VCaP (cell line): ENCODE measurements at regions not wholly inside any gene's neighbourhood (a gene's known extent, or its start where the extent isn't known, plus 50 kb on each side); places are given as distances from the start of the nearest gene placed in this dataset.

Experiments
- H3K27ac ChIP-seq: fragments of 450-650 bp; 2 replicates; pipeline ENCODE4 v1.5.1; 2017
- TF ChIP-seq, protein P1 (sequence below): fragments of 450-650 bp; conservative IDR thresholded peaks from 2 replicates; pipeline ENCODE4 v1.5.1; 2017; ENCODE audit warnings: mild to moderate bottlenecking, moderate library complexity

DNA sequence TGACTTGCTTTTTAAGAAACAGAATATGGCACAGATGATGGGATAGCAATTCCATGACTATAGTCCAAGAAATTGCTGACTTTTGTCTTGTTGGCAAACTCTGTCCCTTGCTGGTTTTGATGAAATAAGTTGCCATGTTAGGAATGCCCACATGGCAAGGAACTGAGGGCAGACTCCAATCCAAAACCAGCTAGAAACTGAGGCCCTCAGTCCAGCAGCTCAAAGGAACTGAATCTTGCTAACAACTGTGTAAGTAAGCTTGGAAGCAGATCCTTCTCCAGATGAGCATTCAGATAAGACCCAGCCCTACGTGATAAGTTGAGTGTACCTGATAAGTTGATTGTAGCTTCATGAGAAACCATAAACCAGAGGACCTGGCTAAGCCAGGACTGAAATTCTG, 64.3 kb upstream of the BMPER start:
- H3K27ac ChIP-seq: no peak overlapping the region
- TF ChIP-seq, protein P1, sequence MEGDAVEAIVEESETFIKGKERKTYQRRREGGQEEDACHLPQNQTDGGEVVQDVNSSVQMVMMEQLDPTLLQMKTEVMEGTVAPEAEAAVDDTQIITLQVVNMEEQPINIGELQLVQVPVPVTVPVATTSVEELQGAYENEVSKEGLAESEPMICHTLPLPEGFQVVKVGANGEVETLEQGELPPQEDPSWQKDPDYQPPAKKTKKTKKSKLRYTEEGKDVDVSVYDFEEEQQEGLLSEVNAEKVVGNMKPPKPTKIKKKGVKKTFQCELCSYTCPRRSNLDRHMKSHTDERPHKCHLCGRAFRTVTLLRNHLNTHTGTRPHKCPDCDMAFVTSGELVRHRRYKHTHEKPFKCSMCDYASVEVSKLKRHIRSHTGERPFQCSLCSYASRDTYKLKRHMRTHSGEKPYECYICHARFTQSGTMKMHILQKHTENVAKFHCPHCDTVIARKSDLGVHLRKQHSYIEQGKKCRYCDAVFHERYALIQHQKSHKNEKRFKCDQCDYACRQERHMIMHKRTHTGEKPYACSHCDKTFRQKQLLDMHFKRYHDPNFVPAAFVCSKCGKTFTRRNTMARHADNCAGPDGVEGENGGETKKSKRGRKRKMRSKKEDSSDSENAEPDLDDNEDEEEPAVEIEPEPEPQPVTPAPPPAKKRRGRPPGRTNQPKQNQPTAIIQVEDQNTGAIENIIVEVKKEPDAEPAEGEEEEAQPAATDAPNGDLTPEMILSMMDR: no peak

DNA sequence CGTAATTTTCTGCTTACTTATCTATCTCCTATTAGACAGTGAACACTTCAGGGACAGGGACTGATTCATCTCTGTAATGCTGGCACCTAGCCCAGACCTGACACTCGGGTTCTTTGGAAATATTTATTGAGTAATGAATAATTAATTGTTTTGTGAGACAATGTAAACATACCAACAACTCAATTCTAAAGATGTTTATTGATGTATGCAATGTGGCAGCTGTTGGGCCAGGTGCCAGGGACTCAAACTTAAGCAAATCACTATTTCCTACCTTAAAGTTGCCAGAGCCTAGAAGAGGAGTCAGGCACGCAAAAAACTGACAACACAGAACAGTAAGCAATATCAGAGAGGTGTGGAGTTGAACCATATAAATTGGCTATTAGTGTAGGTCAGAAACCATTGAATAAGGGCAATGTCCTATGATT, 63.6 kb upstream of the BMPER start:
- TF ChIP-seq, protein P1: no peak
- no peak overlapping the region for H3K27ac ChIP-seq

DNA sequence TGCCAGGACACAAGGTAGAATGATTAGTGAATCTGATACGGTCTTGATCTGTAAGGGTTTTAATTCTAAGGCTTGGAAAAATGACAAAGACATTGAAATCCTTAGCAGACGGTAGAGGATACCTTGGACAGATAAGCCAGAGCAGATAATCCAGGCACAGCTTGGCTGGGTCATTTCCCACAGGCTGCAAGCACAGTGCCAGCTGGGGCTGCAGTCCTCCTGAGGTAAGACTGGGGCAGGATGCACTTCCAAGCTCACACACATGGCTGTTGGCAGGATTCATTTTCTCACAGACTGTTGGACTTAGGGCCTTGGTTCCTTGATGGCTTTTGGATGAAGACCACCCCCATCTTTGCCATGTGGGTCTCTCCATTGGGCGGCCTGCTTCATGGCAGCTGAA, 63.2 kb upstream of the BMPER start:
- H3K27ac ChIP-seq: no peak overlapping the region
- TF ChIP-seq, protein P1: no peak

DNA sequence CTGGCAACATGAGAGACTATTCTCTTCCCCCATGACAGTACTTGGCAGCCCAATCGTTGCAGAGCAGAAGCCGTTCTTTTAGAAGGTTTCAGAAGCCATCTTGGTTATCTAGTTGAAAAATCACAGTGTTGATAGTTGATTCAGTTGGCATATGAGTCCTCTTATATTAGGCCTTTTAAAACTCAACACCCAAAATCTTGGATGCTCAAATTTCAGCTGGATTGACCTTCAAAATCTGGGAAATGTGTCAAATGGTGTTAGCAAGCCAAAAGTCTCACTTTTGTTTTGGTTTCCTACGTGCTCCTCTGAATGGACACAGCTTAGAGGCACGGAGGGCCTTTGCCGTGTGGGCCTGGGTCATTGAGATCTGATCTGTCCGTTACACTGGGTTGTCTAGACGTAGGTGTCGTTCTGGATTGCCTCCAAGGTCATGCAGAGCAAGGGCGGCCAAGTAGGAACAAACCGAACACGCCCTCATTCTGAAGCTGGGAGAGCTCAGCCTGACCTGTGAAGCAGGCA, 59.3 kb upstream of the BMPER start:
- no peak overlapping the region for H3K27ac ChIP-seq
- TF ChIP-seq, protein P1: no peak

DNA sequence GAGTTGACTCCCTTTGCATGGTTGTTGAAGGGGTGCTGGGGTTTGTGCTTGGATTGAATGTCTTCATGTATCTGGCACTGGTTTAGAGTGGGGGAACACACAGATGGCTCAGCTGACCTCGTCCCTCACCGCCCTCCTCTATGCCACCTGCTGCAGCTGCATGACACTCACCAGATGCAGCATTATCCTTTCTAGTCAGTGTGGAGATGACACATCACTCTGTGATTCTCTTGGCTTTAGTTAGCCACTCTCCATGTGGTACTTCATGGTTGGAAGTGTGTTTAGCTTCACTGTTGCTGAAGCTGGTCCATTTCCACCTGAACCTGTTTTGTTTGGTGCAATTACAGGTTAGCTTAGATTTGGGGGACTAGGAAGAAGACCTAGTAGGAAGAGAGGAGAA, 56.3 kb upstream of the BMPER start:
- H3K27ac ChIP-seq: no peak overlapping the region
- TF ChIP-seq, protein P1: no peak

DNA sequence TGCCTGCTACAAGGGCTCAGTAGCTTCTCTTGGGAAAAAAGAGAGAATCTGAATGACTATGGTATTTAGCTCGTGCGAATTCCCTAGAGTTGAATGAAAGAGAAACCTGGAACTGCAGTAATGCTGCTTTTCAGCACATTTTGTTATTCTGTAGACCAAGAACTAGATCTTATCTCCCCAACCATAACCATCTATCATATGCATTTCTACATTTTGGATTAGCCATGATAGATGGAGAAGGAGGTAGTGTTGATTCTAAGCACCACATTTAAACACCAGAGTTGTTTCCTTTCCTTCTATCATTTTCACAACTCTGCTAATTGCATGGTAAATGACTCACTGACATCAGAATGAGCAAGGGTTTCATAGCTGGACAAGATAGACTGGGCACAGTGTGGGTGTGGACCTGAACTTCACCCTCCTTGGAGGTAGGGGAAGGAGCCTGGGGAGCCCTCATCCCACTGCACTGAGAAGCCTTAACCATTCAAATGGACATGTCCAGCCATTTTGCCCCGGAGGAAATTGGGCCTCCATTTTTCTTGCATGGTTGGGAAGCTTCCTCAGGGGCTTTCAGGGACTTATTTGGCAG, 55.3 kb upstream of the BMPER start:
- H3K27ac ChIP-seq: no peak overlapping the region; the same call in 1 of the 2 replicates
- TF ChIP-seq, protein P1: no peak

DNA sequence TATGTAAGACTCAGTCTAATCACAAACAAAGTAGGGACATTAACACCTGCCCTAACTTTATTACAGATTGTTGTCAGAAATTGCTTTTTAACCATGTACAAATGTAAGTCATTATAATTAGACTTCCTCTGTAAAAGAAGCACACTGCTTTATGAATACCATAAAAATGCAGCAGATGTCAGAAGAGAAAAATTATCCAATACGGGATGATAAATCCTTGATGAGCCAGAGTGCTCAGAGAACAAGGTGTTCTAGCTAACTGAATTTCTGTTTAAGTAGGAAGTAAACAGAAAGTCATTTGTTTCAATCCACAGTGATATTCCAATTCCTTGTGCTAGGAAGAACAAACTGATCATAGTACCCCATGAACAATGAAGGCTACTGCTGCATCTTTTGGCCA, 54.6 kb upstream of the BMPER start:
- TF ChIP-seq, protein P1: no peak
- no peak overlapping the region; the same call in 1 of the 2 replicates for H3K27ac ChIP-seq
